ENCODE measurements at regions not wholly inside any gene's neighbourhood (a gene's known extent, or its start where the extent isn't known, plus 50 kb on each side); places are given as distances from the start of the nearest gene placed in this dataset.

GRCh38 chr2:223542501-223542900, 59.7 kb downstream of the SCG2 start:
- SMC1A ChIA-PET (ENCODE audit: uncharacterized antibody, unreplicated experiment): no interaction called here
- Histone ChIP-seq H3K9ac (ENCODE audit: control insufficient read depth, insufficient read depth, low read length) (no peak overlapping the region), H3K27me3 (replicated peaks in 1 of 2; ENCODE audit: control insufficient read depth in 2 of 2, insufficient read depth in 2 of 2, low read length in 1 of 2) (no peaks in the 10 kb centered on the region; a peak in 1 of 4 replicates), H3K4me1 (ENCODE audit: control insufficient read depth, insufficient read depth, low read length) (no peaks in the 10 kb centered on the region), H3K36me3 (ENCODE audit: control insufficient read depth in 2 of 2, insufficient read depth in 2 of 2, low read length in 1 of 2) (no peaks in the 10 kb centered on the region), H3K79me2 (ENCODE audit: control insufficient read depth, insufficient read depth, low read length) (no peaks in the 10 kb centered on the region), H3K27ac (ENCODE audit: control insufficient read depth, insufficient read depth) (no peak overlapping the region), H3K4me2 (ENCODE audit: control insufficient read depth, insufficient read depth) (no peak overlapping the region), H3K9me3 (replicated peaks; ENCODE audit: control insufficient read depth, insufficient read depth, low read length) (no peaks in the 10 kb centered on the region), H4K20me1 (ENCODE audit: control insufficient read depth, insufficient read depth) (no peaks in the 10 kb centered on the region), H2AFZ (ENCODE audit: control insufficient read depth, low read depth, low read length) (no peak overlapping the region), H3K4me3 (no peak overlapping the region)
- RAD21 ChIA-PET (ENCODE audit: unreplicated experiment): no interaction called here
- FAIRE-seq: no peak
- in situ Hi-C loops (cut with MboI) (no loop called here), intact Hi-C loops (cut with micrococcal nuclease; ENCODE audit: unreplicated experiment) (no loop called here)
- no peak for ATAC-seq
- no TSS peak for BruUV-seq (replicated peaks)
- no peak for DNase-seq (ENCODE audit: low read depth, low spot score)
- CTCF ChIA-PET: no interaction called here
- TF ChIP-seq ZBTB40 (IDR thresholded peaks at IDR 0.05; ENCODE audit: borderline replicate concordance): no peak
- no peak for TF ChIP-seq TCF3 (IDR thresholded peaks at IDR 0.05; ENCODE audit: borderline replicate concordance, insufficient read depth, low read depth, low read length)
- POLR2A ChIA-PET: no interaction called here
- WGBS (ENCODE audit: insufficient coverage, insufficient replicate concordance, low lambda C conversion rate, missing lambda C conversion rate): 73% methylated on average over 7 of the region's 7 CpGs

GRCh38 chr2:223545406-223545805, 56.8 kb downstream of the SCG2 start:
- Histone ChIP-seq H3K27ac (ENCODE audit: control insufficient read depth, insufficient read depth) (no peak overlapping the region), H3K36me3 (ENCODE audit: control insufficient read depth in 2 of 2, insufficient read depth in 2 of 2, low read length in 1 of 2) (no peaks in the 10 kb centered on the region), H3K27me3 (replicated peaks in 1 of 2; ENCODE audit: control insufficient read depth in 2 of 2, insufficient read depth in 2 of 2, low read length in 1 of 2) (no peaks in the 10 kb centered on the region; a peak in 1 of 4 replicates), H3K4me2 (ENCODE audit: control insufficient read depth, insufficient read depth) (no peak overlapping the region), H3K9me3 (replicated peaks; ENCODE audit: control insufficient read depth, insufficient read depth, low read length) (no peaks in the 10 kb centered on the region), H3K79me2 (ENCODE audit: control insufficient read depth, insufficient read depth, low read length) (no peaks in the 10 kb centered on the region), H4K20me1 (ENCODE audit: control insufficient read depth, insufficient read depth) (no peaks in the 10 kb centered on the region), H3K9ac (ENCODE audit: control insufficient read depth, insufficient read depth, low read length) (no peak overlapping the region), H2AFZ (ENCODE audit: control insufficient read depth, low read depth, low read length) (no peak overlapping the region), H3K4me3 (no peak overlapping the region), H3K4me1 (ENCODE audit: control insufficient read depth, insufficient read depth, low read length) (no peaks in the 10 kb centered on the region)
- ChIA-PET CTCF (no interaction called here), RAD21 (ENCODE audit: unreplicated experiment) (no interaction called here), SMC1A (ENCODE audit: uncharacterized antibody, unreplicated experiment) (no interaction called here), POLR2A (no interaction called here)
- no TSS peak for BruUV-seq (replicated peaks)
- FAIRE-seq: no peak
- ATAC-seq: no peak
- WGBS (ENCODE audit: insufficient coverage, insufficient replicate concordance, low lambda C conversion rate, missing lambda C conversion rate): 0% methylated on average over 2 of the region's 2 CpGs
- in situ Hi-C loops (cut with MboI): no loop called here
- intact Hi-C loops (cut with micrococcal nuclease; ENCODE audit: unreplicated experiment): no loop called here
- DNase-seq (ENCODE audit: low read depth, low spot score): no peak
- TF ChIP-seq GATAD2B (conservative IDR thresholded peaks at IDR 0.05; ENCODE audit: low read depth) (no peak), SREBF1 (IDR thresholded peaks at IDR 0.05; ENCODE audit: low read length) (no peak), SKIL (IDR thresholded peaks at IDR 0.05; ENCODE audit: low read depth, poor library complexity, severe bottlenecking) (no peak), TARDBP (IDR thresholded peaks at IDR 0.05; ENCODE audit: borderline replicate concordance) (no peak), NR2C2 (IDR thresholded peaks at IDR 0.05; ENCODE audit: borderline replicate concordance, control insufficient read depth, insufficient read length, low read depth) (no peak), ZNF207 (IDR thresholded peaks at IDR 0.05; ENCODE audit: borderline replicate concordance) (no peak), BCLAF1 (IDR thresholded peaks at IDR 0.05) (no peak)

All from GM12878 (cell line).